ENCODE measurements at regions not wholly inside any gene's neighbourhood (a gene's known extent, or its start where the extent isn't known, plus 50 kb on each side); places are given as distances from the start of the nearest gene placed in this dataset.

GRCh38 chr2:34961822-34962221 lies 1362.7 kb upstream of the FAM98A start:
- no peak overlapping the region for H3K4me3 ChIP-seq (ENCODE audit: low read depth, low read length)
- DNase-seq (ENCODE audit: low read depth), result no peak
- TF ChIP-seq, protein P1, sequence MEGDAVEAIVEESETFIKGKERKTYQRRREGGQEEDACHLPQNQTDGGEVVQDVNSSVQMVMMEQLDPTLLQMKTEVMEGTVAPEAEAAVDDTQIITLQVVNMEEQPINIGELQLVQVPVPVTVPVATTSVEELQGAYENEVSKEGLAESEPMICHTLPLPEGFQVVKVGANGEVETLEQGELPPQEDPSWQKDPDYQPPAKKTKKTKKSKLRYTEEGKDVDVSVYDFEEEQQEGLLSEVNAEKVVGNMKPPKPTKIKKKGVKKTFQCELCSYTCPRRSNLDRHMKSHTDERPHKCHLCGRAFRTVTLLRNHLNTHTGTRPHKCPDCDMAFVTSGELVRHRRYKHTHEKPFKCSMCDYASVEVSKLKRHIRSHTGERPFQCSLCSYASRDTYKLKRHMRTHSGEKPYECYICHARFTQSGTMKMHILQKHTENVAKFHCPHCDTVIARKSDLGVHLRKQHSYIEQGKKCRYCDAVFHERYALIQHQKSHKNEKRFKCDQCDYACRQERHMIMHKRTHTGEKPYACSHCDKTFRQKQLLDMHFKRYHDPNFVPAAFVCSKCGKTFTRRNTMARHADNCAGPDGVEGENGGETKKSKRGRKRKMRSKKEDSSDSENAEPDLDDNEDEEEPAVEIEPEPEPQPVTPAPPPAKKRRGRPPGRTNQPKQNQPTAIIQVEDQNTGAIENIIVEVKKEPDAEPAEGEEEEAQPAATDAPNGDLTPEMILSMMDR (IDR thresholded peaks at IDR 0.05; ENCODE audit: insufficient read depth, low read depth, low read length, missing control alignments), result no peak

- no peak for DNase-seq (ENCODE audit: low read depth)
- H3K4me3 ChIP-seq (ENCODE audit: low read depth, low read length), result no peak overlapping the region
These were observed 1355.7 kb upstream of the FAM98A start for GRCh38 chr2:34954758-34955157.

DNA sequence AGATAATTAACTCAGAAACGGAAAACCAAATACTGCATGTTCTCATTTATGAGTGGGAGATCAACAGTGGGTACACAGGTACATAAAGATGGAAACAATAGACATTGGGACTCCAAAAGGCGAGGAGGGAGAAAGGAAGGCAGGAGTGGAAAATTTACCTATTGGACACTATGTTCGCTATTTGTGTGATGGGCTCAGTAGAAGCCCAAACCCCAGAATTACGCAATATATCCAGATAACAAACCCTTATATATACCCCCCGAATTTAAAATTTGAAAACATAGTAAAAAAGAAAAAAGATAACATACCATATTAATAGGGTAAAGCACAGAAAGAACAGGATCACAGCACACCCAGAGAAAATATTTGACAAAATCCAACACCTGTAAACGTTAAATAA lies 1351.7 kb upstream of the FAM98A start:
- H3K4me3 ChIP-seq (ENCODE audit: low read depth, low read length), result no peak overlapping the region
- TF ChIP-seq, protein P1 (IDR thresholded peaks at IDR 0.05; ENCODE audit: insufficient read depth, low read depth, low read length, missing control alignments), result no peak
- no peak for DNase-seq (ENCODE audit: low read depth)

More at GRCh38 chr2:34954758-34955157, 1355.7 kb upstream of the FAM98A start:
- TF ChIP-seq, protein P1 (IDR thresholded peaks at IDR 0.05; ENCODE audit: insufficient read depth, low read depth, low read length, missing control alignments), result no peak

DNA sequence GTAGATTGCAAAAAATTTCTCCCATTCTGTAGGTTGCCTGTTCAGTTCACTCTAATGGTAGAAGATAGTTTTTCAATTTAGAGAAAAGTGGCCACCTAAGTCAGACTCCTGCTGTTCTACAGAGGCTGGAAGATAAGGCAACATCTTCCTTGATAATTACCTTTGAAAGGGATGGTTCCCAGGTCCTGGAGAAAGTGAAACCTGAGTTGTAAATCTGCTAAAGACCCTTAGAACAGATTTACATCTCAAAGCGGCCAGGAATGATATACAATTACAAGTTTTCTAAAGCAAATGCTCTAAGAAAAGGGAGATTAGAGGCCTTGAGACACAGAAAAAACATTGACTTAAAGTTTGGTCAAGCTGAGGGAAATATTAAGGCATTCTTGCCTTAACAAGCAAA lies 1350.2 kb upstream of the FAM98A start:
- no peak for DNase-seq (ENCODE audit: low read depth)
- TF ChIP-seq, protein P1 (IDR thresholded peaks at IDR 0.05; ENCODE audit: insufficient read depth, low read depth, low read length, missing control alignments), result no peak

DNA sequence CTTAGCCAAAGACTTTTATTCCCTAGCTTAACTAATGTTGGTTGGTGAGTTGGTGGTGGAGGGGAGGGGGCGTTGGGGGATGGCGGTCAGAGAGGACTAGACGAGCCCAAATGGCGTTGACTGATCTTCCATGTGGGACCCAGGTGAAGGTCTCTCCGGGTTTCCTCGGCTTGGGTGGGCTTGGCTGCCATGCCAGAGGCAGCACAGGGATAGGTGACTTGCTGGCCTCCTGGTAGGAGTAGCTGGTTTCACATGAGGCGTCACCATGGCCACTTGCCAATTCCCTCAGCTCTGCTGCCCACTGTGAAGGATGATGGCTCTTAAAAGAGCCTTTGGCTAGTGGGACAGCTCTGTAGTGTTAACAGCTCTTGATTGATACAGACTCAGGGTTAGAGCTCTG lies 1337.0 kb upstream of the FAM98A start:
- TF ChIP-seq, protein P1 (IDR thresholded peaks at IDR 0.05; ENCODE audit: insufficient read depth, low read depth, low read length, missing control alignments), result no peak
- no peak overlapping the region for H3K4me3 ChIP-seq (ENCODE audit: low read depth, low read length)
- DNase-seq (ENCODE audit: low read depth), result no peak

More for the DNA sequence above, 1350.2 kb upstream of the FAM98A start:
- no peak overlapping the region for H3K4me3 ChIP-seq (ENCODE audit: low read depth, low read length)

- peak; percentile 42 for DNase-seq (ENCODE audit: low read depth)
- H3K4me3 ChIP-seq (ENCODE audit: low read depth, low read length), result no peak overlapping the region
- TF ChIP-seq, protein P1 (IDR thresholded peaks at IDR 0.05; ENCODE audit: insufficient read depth, low read depth, low read length, missing control alignments), result no peak
These were observed 1313.0 kb upstream of the FAM98A start for GRCh38 chr2:34912084-34912483.

DNA sequence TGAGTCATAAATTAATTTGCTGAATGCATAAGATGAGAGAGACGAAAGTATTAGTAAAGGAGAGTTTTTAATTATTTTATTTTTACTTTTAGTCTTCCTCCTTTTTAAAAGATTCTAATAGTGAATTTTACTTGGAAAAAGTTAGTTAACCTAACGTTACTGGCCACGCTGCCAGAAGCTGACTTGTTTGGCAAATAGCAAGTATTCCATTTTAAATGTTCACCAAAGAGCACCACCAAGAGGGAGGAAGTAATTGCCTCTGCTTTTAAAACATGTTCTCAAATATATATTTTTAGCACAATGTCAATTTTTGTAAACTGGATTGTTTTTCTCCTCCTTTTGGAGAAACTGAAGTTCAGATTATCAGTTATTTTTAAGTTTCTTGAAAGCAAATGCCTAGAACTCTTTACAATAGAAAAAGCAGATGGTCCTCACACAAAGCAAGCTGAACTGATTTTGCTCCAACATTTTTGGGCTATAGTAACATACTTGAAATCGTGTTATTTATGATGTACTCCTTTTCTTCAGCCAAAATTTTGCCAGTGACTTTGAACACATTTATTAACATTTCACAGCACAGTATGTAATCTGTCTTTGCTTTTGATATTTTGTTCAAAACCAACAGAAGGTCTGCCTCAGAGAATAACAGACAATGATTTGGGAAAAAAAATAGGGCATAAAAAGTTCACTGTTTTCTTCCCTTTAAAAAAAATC lies 1311.0 kb upstream of the FAM98A start:
- no peak for DNase-seq (ENCODE audit: low read depth)
- H3K4me3 ChIP-seq (ENCODE audit: low read depth, low read length), result no peak overlapping the region
- TF ChIP-seq, protein P1 (IDR thresholded peaks at IDR 0.05; ENCODE audit: insufficient read depth, low read depth, low read length, missing control alignments), result no peak

Data from GM12865 (cell line).